SK-N-MC (cell line): ENCODE measurements at regions not wholly inside any gene's neighbourhood (a gene's known extent, or its start where the extent isn't known, plus 50 kb on each side); places are given as distances from the start of the nearest gene placed in this dataset.

Experiments
- FOXP2 ChIP-seq: optimal IDR thresholded peaks from 2 replicates; pipeline ENCODE3; 2011; ENCODE audit warnings: mild to moderate bottlenecking, moderate library complexity; ENCODE audit not compliant: insufficient read depth; ENCODE audit errors: extremely low read length, control extremely low read depth
- POLR2AphosphoS5 ChIP-seq: IDR thresholded peaks from 2 replicates; pipeline ENCODE4 v1.6.1; 2012; ENCODE audit warnings: mild to moderate bottlenecking, low read depth, low read length, borderline replicate concordance

GRCh38 chr18:30491815-30492551 lies 550.6 kb downstream of the DSC3 start:
- TF ChIP-seq POLR2AphosphoS5 (no peak), FOXP2 (no peak)
